ENCODE measurements at regions not wholly inside any gene's neighbourhood (a gene's known extent, or its start where the extent isn't known, plus 50 kb on each side); places are given as distances from the start of the nearest gene placed in this dataset.

DNA sequence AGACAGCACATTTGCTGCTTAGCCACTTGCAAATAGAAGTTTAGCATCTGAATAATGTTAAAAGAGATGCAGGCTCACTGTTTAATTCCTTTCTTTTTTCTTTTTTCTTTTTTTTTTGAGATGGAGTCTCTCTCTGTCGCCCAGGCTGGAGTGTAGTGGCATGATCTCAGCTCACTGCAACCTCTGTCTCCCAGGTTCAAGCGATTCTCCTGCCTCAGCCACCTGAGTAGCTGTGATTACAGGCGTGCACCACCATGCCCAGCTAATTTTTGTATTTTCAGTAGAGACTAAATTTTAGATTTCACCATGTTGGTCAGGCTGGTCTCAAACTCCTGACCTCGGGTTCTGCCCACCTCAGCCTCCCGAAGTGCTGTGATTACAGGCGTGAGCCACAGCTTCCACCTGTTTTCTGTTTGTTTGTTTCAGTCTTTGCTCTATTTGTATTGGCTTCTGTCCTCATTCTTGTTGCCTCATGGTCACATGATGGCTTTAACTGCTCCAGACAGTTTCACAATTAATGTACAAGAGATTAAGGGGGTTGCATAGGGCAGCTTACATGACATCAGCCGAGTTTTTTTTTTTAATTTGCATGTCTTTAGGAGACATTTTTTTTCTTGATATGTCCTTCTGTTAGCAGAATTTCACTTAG is 153.1 kb upstream of the PCDH9 start:
- peak; percentile 58 for DNase-seq

DNA sequence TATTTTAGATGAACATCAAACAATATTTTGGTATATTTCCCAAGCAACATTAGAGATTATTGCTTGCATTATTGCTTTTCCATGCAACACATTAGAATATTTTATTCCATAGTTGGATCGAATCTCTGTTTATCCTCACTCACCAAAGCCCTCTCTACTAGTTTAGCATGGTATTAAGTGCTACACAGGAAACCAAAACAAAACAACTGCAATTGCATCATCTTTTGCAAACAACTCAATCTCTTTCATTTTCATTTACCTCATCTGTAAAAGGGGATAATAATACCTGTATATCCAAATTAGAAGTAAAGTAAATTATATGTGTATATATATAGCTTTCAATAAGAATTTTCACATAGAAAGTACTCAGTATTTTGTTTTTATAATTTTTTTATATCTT is 147.8 kb upstream of the PCDH9 start:
- no peak for DNase-seq

DNA sequence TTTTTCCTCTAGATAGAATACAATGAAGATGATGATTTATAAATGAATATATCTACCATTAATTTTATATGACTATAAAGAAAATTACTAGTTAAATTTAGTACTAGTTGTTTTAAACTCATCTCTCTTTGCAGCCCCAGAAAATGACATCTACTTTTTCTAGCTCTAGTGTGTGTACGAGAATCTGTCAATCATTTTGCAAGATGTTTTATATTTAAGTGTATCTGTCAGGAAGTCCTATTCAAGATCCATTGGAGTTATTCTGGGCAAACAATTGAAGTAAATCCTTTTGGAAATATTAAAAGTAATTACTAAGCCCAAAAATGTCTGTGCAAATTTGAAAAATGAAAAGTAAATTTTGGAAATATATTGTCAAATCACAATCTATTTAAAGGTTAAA is 144.3 kb upstream of the PCDH9 start:
- DNase-seq = no peak

DNA sequence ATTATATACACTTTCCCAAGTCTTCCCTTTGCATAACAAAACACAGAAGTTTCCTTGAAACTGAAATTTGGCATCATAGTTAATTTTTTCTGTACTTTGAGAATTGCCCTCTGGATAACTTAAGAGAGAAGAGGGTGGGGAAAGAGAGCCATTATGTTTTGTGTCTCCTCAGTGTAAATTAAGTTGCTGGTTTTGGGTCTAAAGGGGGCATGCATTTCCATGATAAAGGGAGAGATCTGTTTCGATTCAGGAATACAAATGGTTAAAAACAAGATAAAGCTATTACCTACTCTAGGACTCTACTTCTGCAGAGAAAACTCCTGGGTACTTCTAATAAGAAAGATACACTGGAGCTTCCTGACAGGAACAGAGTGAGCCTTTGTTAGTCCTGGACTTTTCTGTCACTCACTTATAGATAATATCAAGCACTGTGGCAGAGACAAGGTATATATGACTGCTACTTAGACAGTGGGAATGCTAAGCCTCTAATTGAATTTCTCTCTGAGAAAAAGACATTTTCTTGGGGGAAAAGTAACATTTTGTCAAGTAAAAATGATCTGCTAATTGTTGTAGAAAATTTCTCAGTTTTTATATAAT is 142.8 kb upstream of the PCDH9 start:
- no peak for DNase-seq

DNA sequence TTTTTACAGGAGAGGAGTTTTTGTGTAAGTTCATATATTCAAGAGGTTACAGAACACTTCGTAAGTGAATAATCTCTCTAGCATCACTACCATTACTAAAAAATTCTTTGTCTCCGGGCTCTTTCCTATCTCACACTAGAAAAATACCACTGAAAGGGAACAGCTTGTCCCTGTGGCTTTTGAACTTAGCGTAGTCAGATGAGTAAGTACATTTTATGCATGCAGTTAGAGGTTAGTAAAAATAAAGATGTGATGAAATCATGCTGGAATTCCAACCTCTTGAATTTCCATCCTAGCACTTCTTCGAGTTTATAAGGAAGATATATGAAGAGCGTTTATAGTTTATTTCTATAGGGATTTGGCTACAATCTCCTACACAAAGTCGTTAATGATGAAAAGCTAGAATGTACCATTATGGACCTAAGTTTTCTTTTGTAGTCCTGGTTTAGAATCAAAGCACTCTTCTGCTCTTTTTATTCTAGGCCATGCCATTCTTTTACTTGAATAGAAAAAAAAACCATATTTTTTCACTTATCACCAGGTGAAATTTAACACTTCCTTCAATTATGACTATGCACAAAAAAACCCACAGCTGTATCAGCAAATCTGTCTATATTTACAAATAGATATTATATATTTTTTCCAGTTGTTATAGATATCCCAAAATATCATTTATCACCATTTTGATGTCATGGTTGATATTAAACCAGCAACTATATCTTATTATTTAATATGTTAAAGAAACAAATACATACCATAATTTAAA is 139.9 kb upstream of the PCDH9 start:
- no peak for DNase-seq

DNA sequence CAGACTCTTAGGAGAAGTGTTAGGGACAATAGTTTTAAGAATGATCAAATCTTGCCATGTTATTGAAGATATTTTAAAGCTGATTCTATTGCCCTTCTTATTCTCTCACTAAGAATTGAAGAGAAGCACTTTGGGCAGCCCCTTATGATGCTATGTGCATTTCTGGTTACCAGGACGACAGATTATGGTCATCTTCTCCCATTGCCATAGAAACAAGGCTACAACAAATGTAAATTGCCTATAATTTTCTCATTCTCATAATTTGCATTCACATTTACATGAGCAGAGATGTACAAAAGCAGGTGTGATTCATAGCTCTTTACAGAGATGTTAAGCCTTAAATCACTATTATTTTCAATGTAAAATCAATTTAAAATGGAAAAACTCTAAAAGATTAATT is 137.3 kb upstream of the PCDH9 start:
- no peak for DNase-seq

DNA sequence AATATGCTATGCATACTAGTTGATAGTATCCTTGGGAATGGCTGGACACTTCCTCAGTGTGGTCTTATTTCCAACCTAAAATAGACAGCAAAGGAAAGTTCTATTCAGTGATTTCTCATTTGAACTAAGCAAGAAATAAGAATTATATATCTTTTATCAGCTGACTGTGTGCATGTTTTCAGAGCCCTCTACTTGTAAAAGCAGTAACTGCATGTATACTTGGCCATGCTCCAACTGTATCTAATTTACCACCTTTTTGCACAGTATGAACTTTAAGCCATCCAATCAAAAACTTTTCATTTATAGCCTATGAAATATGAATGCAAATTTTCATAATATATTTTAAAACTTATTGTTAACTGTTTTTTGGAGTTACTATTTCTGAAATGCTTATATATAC is 136.4 kb upstream of the PCDH9 start:
- no peak for DNase-seq

DNA sequence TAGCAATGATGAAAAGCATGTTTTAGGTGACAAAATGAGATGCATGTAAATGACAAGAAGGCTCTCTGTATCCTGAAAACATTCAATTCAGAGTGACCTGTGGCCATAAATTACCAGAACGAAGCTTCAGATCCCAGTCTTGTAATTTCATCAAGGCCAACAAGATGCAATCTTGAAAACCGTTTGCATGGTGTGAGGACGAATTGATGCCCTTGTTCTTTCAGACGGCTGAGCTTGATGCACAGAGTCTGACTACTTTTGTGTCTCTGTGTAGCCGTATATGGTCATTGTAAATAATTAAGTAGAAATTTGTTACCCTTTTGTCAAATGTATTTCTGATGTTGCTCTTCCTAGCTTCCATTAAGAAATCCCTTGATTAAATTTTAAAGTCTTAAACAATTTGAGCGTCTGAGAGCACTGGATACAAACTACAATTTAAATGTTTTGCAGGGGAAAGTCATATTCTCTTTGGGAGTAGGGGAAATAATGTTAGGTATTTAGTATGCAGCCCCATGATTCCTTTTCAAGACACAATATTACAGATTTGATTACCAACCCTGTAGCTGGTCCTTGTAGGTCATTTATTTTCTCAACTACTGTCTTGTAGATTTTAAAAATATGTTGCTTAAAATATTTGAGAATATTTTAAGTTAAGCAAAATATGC is 125.8 kb upstream of the PCDH9 start:
- no peak for DNase-seq

DNA sequence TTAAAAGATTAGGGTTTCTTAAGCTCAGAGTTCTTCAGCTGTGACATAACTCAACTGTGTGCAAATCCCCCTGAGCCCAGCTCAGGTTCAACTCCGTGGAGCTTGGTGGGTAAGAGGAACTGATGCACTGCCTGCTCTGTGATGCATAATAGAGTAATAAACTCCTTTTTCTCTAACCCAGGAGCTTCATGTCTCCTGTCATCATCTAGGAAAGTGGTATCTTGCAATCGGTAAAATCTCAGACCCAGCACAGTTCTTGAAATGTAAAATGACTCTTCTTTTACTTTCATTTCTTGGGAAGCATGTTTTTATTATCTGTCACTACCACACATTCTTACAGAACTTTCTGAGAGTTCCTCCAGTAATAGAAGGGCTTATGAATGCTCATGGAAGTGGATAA is 123.8 kb upstream of the PCDH9 start:
- no peak for DNase-seq

DNA sequence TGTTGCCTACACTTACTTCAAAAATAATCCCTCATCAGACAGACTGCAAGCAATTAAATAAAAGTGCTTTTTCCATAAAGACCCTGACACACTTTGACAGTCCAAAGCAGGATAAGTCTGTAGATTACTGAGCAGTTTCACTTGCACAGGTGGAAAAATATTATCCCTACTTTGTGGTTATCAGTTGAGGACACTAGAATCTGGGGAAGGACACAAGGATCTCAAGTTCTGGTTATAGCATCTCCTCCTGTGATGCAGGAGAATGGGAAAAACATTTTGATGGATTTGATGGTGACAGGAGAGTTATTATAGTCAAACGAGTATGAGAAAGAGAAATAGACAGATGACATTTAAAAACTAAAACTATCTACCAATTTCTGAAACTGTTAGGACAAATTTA is 122.9 kb upstream of the PCDH9 start:
- DNase-seq = no peak

DNA sequence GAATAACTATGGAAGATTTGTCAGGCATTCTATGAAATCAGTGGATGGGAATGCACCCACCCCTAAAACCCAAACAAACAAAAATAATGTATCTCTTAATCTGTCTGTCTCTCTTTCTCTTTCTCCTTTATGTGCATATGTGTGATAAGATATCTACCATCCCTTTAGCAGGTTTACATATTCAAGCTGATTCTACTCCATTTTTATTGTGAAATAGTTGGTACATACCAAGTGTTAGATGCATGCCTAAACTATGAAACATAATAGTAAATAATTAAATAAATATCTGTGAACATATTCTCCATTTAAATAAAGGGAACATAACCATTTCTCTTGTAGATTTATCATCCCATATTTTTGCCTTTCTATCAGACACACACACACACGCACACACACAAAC is 121.8 kb upstream of the PCDH9 start:
- no peak for DNase-seq

DNA sequence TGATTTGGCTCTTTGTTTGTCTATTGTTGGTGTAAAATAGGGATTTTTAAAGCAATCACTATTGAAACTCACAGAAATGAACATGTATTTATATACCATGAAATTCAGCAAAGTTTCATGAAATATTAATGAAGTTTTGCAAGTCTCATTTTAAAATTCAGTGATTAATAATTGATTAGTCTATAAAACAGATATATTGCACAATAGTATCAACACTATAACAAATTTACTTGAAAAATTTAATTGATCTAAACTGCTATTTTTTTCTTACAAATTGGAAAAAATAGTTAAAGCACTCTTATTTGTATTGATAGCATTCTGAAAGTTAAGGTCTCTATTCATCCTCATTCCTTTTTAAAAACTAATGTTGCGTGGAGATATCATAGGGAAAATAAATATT is 121.0 kb upstream of the PCDH9 start:
- DNase-seq = no peak

DNA sequence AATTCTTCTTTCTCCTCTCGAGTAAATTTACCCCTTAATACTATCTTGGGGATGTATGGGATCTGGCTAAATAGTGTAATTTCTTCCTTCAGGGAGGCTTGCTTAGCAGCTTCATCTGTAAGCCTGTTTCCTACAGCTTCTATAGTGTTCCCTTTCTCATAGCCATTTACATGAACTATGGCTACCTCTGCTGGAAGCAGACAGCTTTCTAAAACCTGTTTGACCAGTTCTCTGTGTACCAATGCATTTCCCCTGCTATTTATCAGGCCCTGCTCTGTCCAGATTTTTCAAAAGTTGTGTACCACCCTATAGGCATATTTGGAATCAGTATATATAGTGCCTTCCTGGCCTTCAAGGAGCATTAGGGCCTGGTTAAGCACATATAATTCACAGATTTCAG is 113.6 kb upstream of the PCDH9 start:
- DNase-seq = peak; percentile 49

DNA sequence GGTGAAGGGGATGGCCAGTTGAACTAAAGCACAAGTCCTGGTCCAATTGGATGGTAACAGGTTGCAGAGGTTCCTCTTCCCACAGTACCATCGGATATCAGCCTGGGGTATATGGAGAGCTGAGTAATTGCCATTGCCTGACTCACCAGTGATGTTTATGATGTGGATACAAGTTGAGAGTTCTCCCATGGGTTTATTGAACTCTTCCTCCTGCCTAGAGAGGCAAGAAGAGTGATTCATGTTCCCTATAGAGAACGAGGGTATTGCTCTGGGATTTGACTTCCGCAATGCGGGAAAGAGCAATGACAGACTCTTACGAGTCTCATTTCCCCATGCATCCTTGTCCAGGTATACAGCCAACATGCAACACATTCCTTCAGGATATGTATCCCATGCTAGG is 111.3 kb upstream of the PCDH9 start:
- no peak for DNase-seq

DNA sequence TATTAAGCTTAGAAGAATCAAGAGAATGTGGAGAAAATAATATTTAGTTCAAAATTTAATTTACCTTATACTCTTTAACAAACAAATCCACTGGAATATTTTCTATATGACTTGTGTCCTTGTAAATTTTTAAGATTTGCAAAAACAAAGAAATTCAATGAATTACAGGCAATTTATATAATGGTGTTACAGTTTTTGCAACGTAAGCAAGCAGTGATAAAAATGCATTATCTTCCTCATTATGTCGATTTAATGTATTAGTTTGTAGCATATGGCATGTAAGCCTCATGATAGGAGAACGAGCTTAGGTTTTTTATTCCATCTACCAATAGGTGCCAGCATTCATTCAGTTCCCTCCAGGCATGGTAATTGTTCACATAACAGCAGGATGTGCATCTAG is 100.0 kb upstream of the PCDH9 start:
- DNase-seq = no peak

DNA sequence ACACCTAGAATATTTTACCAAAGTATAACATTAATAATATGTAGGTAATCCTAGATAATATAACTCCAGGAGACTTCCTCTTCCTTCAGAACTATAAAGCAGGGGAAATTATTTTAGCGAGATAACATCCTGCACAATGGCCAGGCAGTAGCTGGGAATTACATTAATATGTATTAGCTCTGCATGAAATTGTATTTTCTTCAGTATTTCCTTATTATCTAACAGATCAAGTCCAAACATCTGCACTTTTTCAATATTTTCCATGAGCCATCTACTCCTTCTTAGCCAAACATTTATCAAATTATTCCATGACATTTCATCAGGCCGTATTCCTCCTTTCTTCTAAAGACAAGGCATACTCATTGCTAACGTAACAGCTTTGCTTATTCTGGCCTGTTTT is 98.8 kb upstream of the PCDH9 start:
- DNase-seq = no peak

DNA sequence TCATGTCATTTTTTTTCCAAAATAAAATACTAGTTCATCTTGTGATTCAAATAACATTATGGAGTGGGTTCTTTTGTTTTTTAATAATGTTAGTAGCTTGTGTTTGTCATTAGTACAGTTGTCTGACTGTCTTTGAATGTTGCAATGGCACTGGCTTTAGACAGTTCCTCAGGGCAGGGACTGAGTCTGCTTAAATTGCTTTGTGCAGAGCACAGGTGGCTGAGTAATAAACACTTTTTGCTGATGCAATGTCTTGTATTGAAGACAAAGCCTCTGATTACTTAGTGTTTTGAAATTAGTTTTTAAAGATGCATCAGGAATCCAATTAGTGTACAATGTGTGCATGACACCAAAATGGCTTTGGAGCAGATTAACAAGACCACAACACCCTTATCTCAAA is 88.7 kb upstream of the PCDH9 start:
- peak; percentile 36 for DNase-seq

DNA sequence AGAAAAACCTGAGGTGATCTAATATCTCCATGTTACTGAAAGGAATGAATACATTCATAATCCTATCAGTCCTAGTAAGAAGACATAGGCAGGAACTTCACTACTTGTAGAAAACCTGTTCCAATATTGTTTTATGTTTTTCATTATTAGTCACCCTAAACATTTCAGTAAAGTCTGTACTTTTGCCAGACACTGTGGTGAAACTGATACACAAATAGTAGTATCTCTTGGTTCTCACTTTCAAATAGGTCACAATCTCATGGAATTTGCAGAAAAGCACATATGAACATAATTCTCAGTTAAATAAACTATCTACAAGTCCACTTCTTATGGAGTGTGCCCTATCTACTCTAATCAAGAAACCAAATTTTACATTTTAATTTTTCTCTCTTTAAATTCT is 88.3 kb upstream of the PCDH9 start:
- no peak for DNase-seq

DNA sequence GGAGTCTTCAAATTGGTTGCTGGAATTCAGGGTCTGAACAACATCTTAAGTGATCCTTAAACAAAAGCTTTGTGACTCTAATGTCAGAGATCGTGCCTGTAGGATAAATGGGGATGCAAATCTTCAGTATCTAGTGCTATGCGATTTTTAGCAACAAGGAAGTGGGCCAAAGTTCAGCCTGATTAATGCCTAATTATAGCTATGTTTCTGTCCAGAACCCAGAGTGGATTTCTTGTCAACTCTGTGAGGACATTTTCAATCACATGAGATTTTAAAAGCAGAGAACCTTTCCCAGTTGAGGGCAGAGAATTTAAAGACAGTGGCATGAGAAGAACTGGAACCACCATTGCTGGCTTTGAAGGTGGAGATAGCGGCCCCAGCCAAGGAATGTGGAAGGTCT is 84.3 kb upstream of the PCDH9 start:
- DNase-seq = no peak

DNA sequence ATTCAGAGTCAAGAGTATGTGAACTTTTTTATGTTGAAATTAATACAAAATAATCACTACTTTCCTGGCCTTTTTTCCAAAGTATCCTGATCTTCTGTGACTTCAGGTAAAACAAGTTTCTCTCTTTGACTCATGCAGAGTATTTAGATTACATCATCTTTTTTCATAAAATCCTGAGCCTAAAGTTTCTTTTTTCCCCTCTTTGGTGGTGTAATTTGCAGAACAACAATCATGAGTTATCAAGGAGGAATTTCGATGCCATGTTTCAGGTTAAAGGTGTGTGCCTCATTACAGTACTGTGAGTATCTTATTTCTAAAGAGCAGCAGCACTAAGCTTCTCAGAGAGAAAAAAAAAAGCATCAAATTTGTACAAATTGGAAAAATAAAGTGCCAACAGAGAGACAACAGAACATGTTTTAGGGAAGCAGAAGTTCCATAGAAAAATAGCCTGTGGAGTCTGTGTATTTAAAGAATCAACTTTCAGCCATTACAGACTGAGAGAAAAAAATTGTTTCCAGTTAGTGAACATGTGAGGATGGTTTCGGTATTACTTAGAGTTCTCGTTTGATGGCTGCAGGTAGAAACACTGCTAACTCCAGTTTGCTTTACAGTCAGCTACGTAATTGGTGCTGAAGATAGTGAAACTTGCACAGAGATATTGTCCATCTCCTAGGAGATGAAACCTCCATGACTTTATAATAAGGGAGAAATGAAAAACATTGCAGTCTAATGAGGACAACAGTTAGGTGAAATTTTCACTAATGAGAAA is 78.1 kb upstream of the PCDH9 start:
- DNase-seq = peak; percentile 53

DNA sequence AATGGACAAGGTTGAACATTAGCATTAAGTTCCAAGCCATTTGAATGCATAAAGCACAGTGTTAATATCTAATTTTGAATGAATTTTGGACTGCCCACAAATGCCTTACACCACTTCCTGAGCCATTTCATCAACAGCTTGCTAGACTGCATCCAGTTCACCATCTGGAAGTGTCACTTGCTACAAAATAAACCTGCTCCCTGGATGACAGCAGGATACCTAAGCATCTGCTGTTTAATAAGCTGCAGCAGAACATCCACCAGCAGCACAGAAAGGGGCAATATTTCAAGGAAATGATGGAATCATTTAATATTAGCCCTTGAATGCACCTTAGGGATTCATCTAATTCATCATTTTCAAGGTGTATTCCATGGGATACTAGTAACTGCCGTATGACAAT is 76.6 kb upstream of the PCDH9 start:
- DNase-seq = peak; percentile 79

DNA sequence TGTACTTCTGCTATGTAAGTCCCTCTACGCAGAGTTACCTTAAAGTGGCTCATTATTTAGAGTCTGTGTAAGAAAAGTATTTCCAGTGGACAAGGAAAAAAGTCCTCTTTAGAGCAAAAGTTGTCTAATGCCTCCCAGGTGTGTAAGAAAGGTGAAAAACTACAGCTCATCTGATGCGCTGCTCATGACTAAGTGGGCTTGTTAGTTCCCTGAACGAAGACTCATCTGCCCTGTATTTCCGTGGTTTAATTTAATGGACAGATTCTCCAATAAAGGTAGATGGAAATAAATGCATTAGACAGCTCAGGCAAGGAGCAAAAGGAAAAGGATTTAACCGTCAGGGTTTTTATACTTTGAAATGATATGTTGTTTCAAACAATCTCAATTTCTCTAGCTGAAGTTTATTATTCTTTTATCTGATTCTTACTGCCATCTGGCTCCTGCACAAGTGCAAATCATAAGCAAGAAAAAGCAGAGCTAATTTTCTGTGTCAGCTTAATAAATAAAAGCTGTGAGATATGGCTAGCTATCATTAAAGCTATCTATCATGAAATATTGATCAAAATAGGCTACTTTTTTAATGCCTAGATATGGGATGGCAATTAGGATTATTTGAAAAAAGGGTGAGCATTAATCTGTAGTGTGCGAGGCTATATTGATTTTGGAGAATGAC is 73.7 kb upstream of the PCDH9 start:
- no peak for DNase-seq

DNA sequence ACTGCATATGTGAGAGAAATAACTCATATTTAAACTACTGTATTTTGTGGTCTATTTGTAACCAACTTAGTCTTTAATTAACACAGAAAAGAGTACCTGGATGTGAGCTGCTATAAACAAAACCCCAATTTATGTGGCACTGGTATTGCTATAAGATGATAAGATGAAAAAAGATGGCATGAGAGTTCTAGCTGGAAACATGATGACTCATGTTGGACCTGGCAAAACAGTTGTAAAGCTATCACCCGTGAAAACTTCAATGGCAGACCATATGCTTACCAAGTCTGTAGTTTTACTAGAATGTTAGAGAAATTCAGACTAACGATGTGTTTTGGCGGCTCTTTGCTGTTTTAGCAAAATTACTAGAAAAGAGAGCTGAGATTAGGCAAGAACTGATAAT is 69.6 kb upstream of the PCDH9 start:
- no peak for DNase-seq
